HFF-Myc (cell line): ENCODE measurements at regions not wholly inside any gene's neighbourhood (a gene's known extent, or its start where the extent isn't known, plus 50 kb on each side); places are given as distances from the start of the nearest gene placed in this dataset.
"Not testable (repeated sequence)": the region's sequence is repeated elsewhere in the genome, so short reads cannot be mapped to it uniquely, and the experiment has no call there.

Source experiments
- DNase-seq: peaks from one replicate; pipeline ENCODE4 v3.0.0-alpha.2; 2011; ENCODE audit warnings: low read depth; ENCODE audit errors: extremely low read depth
- H3K4me3 ChIP-seq: replicated peaks from 2 replicates; pipeline ENCODE4 v1.5.1; 2011; ENCODE audit warnings: low read depth, mild to moderate bottlenecking, control low read depth, low read length
- TF ChIP-seq, protein P1 (sequence below): IDR thresholded peaks from 2 replicates; pipeline ENCODE4 v1.5.1; 2012; ENCODE audit warnings: mild to moderate bottlenecking, low read depth, low read length, control low read depth; ENCODE audit errors: missing control alignments

- no peak for DNase-seq
- TF ChIP-seq, protein P1, sequence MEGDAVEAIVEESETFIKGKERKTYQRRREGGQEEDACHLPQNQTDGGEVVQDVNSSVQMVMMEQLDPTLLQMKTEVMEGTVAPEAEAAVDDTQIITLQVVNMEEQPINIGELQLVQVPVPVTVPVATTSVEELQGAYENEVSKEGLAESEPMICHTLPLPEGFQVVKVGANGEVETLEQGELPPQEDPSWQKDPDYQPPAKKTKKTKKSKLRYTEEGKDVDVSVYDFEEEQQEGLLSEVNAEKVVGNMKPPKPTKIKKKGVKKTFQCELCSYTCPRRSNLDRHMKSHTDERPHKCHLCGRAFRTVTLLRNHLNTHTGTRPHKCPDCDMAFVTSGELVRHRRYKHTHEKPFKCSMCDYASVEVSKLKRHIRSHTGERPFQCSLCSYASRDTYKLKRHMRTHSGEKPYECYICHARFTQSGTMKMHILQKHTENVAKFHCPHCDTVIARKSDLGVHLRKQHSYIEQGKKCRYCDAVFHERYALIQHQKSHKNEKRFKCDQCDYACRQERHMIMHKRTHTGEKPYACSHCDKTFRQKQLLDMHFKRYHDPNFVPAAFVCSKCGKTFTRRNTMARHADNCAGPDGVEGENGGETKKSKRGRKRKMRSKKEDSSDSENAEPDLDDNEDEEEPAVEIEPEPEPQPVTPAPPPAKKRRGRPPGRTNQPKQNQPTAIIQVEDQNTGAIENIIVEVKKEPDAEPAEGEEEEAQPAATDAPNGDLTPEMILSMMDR: no peak
- no peak overlapping the region for H3K4me3 ChIP-seq
Measured at GRCh38 chr7:131157530-131158243, 170.0 kb upstream of the MKLN1 start.

- not testable (repeated sequence) for DNase-seq, H3K4me3 ChIP-seq
Measured at GRCh38 chr7:131158244-131158636, 169.4 kb upstream of the MKLN1 start.

- TF ChIP-seq, protein P1: no peak
- no peak for DNase-seq
- no peak overlapping the region for H3K4me3 ChIP-seq
Measured at GRCh38 chr7:131159961-131160361, 167.7 kb upstream of the MKLN1 start.

DNA sequence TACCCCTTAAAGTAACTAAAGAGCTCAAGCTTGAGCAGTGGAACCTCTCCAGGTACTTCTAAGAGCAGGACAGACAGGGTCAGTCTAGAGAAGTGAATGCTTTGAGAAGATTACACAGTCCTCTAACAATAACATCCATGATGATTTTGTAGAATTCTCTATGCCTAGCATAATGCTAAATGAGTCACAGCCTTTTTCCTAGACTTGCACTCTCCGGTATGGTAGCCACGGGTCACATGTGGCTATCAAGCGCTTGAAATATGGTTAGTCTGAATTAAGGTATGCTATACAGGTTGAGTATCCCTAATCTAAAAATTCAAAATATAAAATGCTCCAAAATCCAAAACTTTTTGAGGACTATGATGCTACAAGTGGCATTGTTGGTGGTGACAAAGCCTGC, 166.6 kb upstream of the MKLN1 start:
- H3K4me3 ChIP-seq: no peak overlapping the region
- DNase-seq: no peak
- TF ChIP-seq, protein P1: no peak

GRCh38 chr7:131164025-131164925, 163.4 kb upstream of the MKLN1 start:
- H3K4me3 ChIP-seq: no peak overlapping the region
- peak; percentile 69 for DNase-seq
- TF ChIP-seq, protein P1: no peak

GRCh38 chr7:131166066-131166465, 161.6 kb upstream of the MKLN1 start:
- DNase-seq: no peak
- no peak overlapping the region for H3K4me3 ChIP-seq
- TF ChIP-seq, protein P1: no peak
